ENCODE measurements at regions not wholly inside any gene's neighbourhood (a gene's known extent, or its start where the extent isn't known, plus 50 kb on each side); places are given as distances from the start of the nearest gene placed in this dataset.

DNA sequence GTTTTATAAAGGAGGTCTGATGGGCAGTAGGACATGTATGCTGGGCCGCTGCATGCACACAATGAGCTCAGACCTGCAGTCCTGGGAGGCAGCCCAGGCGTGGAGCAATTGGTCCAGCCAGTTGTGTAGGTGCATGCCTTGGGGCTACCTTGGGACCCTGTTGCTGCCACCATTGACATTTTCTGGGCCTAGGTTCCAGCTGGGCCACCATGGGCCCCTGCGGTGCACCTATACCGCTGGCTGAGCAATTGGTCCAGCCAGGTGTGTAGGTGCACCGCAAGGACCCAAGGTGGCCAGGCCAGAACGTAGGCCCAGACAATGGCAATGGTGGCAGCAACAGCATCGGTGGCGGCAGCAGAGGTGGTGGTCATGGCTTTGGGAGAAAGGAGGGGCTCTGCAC lies 143.9 kb downstream of the PXDC1 start:
- TF ChIP-seq, protein P1, sequence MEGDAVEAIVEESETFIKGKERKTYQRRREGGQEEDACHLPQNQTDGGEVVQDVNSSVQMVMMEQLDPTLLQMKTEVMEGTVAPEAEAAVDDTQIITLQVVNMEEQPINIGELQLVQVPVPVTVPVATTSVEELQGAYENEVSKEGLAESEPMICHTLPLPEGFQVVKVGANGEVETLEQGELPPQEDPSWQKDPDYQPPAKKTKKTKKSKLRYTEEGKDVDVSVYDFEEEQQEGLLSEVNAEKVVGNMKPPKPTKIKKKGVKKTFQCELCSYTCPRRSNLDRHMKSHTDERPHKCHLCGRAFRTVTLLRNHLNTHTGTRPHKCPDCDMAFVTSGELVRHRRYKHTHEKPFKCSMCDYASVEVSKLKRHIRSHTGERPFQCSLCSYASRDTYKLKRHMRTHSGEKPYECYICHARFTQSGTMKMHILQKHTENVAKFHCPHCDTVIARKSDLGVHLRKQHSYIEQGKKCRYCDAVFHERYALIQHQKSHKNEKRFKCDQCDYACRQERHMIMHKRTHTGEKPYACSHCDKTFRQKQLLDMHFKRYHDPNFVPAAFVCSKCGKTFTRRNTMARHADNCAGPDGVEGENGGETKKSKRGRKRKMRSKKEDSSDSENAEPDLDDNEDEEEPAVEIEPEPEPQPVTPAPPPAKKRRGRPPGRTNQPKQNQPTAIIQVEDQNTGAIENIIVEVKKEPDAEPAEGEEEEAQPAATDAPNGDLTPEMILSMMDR (conservative IDR thresholded peaks at IDR 0.05), result no peak
- TF ChIP-seq ZFX (IDR thresholded peaks at IDR 0.05), result no peak
